Stimulated activated naive CD4-positive, alpha-beta T cell treated with Interleukin-2 at 50 U/mL for 16 hours (primary cell): ENCODE measurements at regions not wholly inside any gene's neighbourhood (a gene's known extent, or its start where the extent isn't known, plus 50 kb on each side); places are given as distances from the start of the nearest gene placed in this dataset.

Experiments
- DNase-seq: peaks from one replicate; lab custom pipeline; 2025; lab: John Stamatoyannopoulos, UW

DNA sequence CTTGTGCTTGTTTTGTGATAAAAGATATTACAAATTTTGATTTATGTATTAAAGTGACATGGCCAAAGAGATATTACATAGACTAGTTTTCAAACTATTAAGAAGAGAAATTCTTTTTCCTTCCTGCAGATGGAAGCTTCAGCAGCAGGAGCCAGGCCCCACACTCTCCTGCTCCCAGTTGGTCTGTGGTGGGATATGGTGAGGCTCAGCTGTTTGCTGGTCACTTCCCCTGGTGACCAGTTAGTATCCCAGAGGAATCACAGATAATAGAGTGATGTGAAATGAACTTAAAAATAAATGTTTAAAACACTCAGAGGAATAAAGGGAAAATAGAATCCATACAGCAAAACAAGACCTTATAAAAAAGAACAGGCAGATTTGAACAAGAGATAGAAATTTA is 154.7 kb downstream of the KTN1 start:
- DNase-seq: no peak

DNA sequence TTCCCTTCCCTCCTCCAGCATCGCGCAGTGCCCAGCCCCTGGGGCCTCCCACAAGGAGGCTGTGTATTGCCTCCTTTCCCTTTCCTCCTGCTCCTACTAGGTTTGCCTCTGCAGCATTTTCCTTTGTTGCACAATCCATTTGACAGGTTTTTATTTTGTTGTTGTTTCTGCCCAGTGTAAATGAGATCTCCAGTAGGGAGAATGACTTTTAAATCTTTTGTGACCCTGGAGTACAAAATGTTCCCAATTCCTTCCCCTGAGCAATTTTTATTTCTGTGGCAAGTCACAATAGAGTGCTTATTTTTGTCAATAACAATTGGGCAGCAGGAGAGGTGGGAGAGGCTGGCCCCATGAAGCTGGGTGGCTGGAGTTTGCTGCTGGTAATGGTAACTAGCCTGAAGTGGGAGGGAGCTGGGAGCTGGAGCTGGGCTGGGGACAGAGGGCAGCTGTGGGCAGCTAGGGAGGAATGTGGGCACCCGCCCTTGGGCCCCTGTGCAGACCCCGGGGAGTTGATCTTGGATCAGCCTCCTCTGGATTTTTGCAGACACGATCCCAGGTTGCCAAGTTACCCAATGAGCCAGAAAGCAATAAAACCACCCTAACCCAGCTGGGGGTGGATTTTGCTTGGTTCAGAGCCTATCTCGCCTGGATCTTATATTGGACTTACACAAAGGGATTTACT is 160.1 kb downstream of the KTN1 start:
- DNase-seq: no peak

DNA sequence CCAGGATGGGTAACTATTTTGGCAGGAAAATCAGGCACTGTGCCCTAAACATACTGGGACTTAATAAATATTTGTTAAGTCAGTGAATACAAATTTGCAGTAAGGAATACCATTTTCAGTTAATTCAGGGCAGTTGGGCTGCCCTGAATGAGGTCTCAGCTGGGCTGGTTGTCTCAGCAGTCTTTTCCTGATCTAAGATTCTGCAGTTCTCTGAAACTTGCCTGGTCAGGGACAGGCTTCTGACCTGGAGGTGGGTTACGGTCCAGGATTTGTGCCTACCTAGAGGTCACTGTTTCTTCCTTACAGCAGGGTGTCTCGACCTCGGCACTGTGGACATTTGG is 160.6 kb downstream of the KTN1 start:
- DNase-seq: no peak

GRCh38 chr14:55741240-55741639 is 161.2 kb downstream of the KTN1 start:
- no peak for DNase-seq

- DNase-seq: no peak
These were observed 163.5 kb downstream of the KTN1 start for GRCh38 chr14:55743551-55743950.

DNA sequence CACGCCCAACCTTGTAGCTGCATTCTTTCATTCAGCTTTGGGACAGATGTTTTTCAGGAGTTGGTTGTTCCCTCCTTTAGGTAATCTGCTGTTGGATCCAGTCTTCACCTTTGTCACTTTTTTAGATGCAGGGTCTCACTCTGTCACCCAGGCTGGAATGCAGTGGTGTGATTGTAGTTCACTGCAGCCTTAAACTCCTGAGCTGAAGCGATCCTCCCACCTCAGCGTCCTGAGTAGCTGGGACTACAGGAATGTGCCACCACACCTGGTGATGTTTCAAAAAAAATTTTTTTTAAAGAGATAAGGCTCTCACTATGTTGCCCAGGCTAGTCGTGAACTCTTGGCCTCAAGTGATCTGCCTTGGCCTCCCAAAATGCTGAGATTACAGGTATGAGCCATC is 164.3 kb downstream of the KTN1 start:
- DNase-seq: no peak

- DNase-seq: no peak
These were observed 165.9 kb downstream of the KTN1 start for GRCh38 chr14:55745906-55746305.

- no peak for DNase-seq
These were observed 166.6 kb downstream of the KTN1 start for GRCh38 chr14:55746558-55746957.

- no peak for DNase-seq
These were observed 167.2 kb downstream of the KTN1 start for GRCh38 chr14:55747186-55747585.

- no peak for DNase-seq
These were observed 169.3 kb downstream of the KTN1 start for GRCh38 chr14:55749201-55749812.

- no peak for DNase-seq
These were observed 169.9 kb downstream of the KTN1 start for GRCh38 chr14:55749946-55750345.

GRCh38 chr14:55752580-55753390 is 172.8 kb downstream of the KTN1 start:
- no peak for DNase-seq

DNA sequence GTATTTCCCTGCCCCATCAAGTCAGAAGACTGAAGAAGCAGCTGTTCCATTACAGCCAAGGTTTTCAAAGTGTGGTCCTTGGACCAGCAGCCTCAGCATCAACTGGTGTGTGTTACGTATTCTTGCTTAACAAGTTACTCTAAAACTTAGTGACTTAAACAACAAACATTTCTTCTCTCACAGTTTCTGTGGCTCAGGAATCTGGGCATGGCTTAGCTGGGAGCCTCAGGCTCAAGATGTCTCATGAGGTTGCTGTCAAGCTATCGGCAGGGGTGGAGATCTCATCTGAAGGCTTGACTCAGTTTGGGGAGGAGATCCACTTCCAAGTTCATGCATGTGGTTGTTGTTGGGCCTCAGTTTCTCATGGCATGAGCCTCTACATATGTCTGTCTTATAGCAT is 174.5 kb downstream of the KTN1 start:
- DNase-seq: no peak

DNA sequence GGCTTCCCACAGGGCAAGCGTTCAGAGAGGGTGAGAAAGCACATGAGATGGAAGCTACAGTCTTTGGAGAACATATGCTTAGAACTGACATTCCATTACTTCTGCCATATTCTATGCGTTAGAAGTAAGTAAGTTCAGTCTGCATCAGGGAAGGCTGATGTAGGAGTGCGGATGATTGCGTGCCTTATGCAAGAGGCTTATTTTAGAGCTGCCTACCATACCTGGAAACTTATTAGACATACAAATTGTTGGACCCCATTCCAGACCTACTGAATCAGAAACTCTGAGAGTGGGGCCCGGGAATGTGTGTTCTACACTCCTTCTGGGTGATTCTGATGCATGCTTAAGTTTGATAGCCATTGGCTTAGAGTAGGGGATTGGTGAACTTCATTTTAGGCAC is 174.9 kb downstream of the KTN1 start:
- no peak for DNase-seq

- DNase-seq: no peak
These were observed 176.1 kb downstream of the KTN1 start for GRCh38 chr14:55756078-55756477.

- DNase-seq: no peak
These were observed 176.6 kb downstream of the KTN1 start for GRCh38 chr14:55756557-55756956.

GRCh38 chr14:55758796-55759195 is 178.8 kb downstream of the KTN1 start:
- DNase-seq: no peak

DNA sequence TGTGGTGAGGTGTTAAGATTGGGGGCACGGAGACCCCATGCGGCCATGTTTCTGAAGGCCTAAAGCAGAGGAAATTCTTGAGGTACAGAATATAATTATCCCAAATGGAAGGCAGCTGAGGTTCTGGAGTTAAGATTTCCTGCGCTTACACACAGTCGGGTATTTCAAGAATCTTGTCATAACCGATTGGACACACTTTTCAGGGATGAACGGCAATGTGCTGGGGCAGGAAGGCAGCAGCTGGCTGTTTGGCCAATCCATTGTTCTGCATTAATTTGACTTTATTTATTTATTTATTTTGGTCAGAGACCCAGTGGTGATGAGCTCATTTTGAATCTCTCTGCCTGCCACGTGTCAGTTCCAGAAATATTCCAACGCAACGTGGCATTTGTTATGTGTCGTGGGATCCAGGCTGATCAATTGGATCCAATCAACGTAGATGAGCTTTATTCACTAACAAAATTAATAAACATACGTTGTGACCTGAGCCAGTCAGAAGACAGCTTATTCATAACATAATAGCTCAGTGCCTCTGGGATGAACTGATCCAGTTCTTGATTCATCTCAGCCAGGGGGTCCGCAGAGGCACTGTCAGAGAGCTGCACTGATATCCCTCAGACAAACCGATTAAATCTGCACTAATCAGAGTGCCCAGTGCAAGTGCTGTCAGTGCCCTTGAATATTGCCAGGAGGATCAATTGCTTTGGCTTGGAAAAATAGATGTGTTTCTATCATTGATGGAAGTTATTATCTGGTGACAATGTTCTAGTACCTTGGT is 181.0 kb downstream of the KTN1 start:
- no peak for DNase-seq

GRCh38 chr14:55761651-55762050 is 181.6 kb downstream of the KTN1 start:
- DNase-seq: no peak

GRCh38 chr14:55762595-55763232 is 182.7 kb downstream of the KTN1 start:
- DNase-seq: no peak

- DNase-seq: no peak
These were observed 184.8 kb downstream of the KTN1 start for GRCh38 chr14:55764784-55765183.

- no peak for DNase-seq
These were observed 186.1 kb downstream of the KTN1 start for GRCh38 chr14:55766071-55766470.
